K562 (cell line): ENCODE measurements at regions not wholly inside any gene's neighbourhood (a gene's known extent, or its start where the extent isn't known, plus 50 kb on each side); places are given as distances from the start of the nearest gene placed in this dataset.

ENCODE experiments used
- ATAC-seq: fragments of 200-7000 bp; cut with Tn5 transposase; 3 replicates; pipeline ENCODE4 v1.9.1; 2020; ENCODE audit warnings: moderate library complexity
- BruUV-seq: library from RNA; stranded (reverse); fragments of 400-500 nt; replicated peaks from 2 replicates; lab custom pipeline; 2021; lab: Mats Ljungman, UMichigan
- CTCF ChIA-PET: fragments of 300-600 bp; formaldehyde crosslinking; extraction: SDS; loops from one replicate; lab custom pipeline; 2021; ENCODE audit warnings: low intra/inter-chr PET ratio; lab: Yijun Ruan, JAX
- POLR2A ChIA-PET: fragments of 300-600, 350-650 bp; sonication (Branson Sonifier 250); formaldehyde crosslinking; extraction: SDS; loops from one replicate; lab custom pipeline; 2021; ENCODE audit warnings: antibody characterized with exemption, inconsistent platforms; lab: Yijun Ruan, JAX
- DNase-seq, 4 experiments: peaks; one replicate each; pipeline versions ENCODE4 v3.0.0 to v3.0.0-alpha.2; 2011 to 2018; ENCODE audit warnings: low spot score in 3 of 4, mixed read lengths in 3 of 4; ENCODE audit errors: extremely low read depth in 1 of 4
- FAIRE-seq: peaks from 2 replicates; lab custom pipeline; 2011; peaks lifted over from hg19 to GRCh38; lab: Jason Lieb, UNC
- H2AFZ ChIP-seq: 2 replicates; pipeline ENCODE4 v1.6.0; 2011; ENCODE audit warnings: low read depth, low read length, control low read depth, inconsistent platforms
- H3K27ac ChIP-seq: fragments of 200-600 bp; 3 replicates; pipeline ENCODE4 v1.8.0; 2011; ENCODE audit warnings: low read depth, mild to moderate bottlenecking, control low read depth, inconsistent platforms, low read length, moderate library complexity, mixed read lengths; ENCODE audit errors: extremely low read depth
- H3K27me3 ChIP-seq, 2 experiments: fragments of 300-600 bp in 1 of 2; 2 replicates in 1 of 2; 3 replicates in 1 of 2; pipeline versions ENCODE4 v1.6.0 to v1.8.0; 2011; ENCODE audit warnings: inconsistent platforms in 2 of 2, low read length in 2 of 2, mild to moderate bottlenecking in 1 of 2, mixed read lengths in 1 of 2, moderate library complexity in 1 of 2; ENCODE audit not compliant: control insufficient read depth in 2 of 2, insufficient read depth in 2 of 2
- H3K36me3 ChIP-seq: fragments of 300-600 bp; 3 replicates; pipeline ENCODE4 v1.8.0; 2011; ENCODE audit warnings: mild to moderate bottlenecking, low read length, inconsistent platforms; ENCODE audit not compliant: control insufficient read depth, insufficient read depth
- H3K4me1 ChIP-seq, 2 experiments: fragments of 200-600 bp in 1 of 2; replicated peaks in 1 of 2; 2 replicates in 1 of 2; 3 replicates in 1 of 2; pipeline versions ENCODE4 v1.5.1 to v1.8.0; 2011; ENCODE audit warnings: inconsistent platforms in 2 of 2, low read length in 2 of 2, mild to moderate bottlenecking in 1 of 2, mixed read lengths in 1 of 2, moderate library complexity in 1 of 2; ENCODE audit not compliant: control insufficient read depth in 2 of 2, insufficient read depth in 2 of 2
- H3K4me2 ChIP-seq: 2 replicates; pipeline ENCODE4 v1.6.1; 2011; ENCODE audit warnings: low read length, control low read depth, inconsistent platforms, mixed read lengths; ENCODE audit not compliant: insufficient read depth
- H3K4me3 ChIP-seq: fragments of 200-600 bp; sonication (generic), shearing (Covaris generic); 2 replicates; pipeline ENCODE4 v1.5.1; 2016; ENCODE audit warnings: control low read depth, inconsistent platforms
- H3K79me2 ChIP-seq: fragments of 200-600 bp; 3 replicates; pipeline ENCODE4 v1.8.0; 2011; ENCODE audit warnings: low read length, inconsistent platforms; ENCODE audit not compliant: control insufficient read depth, insufficient read depth
- H3K9ac ChIP-seq, 2 experiments: 2 replicates each; pipeline versions ENCODE4 v1.6.0 to v1.6.1; 2011; ENCODE audit warnings: low read depth in 2 of 2, low read length in 2 of 2, control low read depth in 1 of 2, inconsistent platforms in 1 of 2, mild to moderate bottlenecking in 1 of 2, mixed read lengths in 1 of 2; ENCODE audit not compliant: insufficient read depth in 1 of 2
- H3K9me1 ChIP-seq: one replicate; pipeline ENCODE4 v1.6.0; 2011; ENCODE audit warnings: inconsistent platforms, mild to moderate bottlenecking, low read length, moderate library complexity; ENCODE audit not compliant: control insufficient read depth, insufficient read depth
- H3K9me3 ChIP-seq: replicated peaks from 2 replicates; pipeline ENCODE4 v1.5.1; 2011; ENCODE audit warnings: low read depth, low read length, inconsistent platforms; ENCODE audit not compliant: control insufficient read depth, insufficient read depth
- H4K20me1 ChIP-seq: replicated peaks from 2 replicates; pipeline ENCODE4 v1.6.1; 2011; ENCODE audit warnings: low read length, inconsistent platforms, mixed read lengths; ENCODE audit not compliant: control insufficient read depth, insufficient read depth
- KLF1 ChIP-seq: fragments of 450-650 bp; IDR thresholded peaks from 2 replicates; pipeline ENCODE4 v1.6.1; 2016; ENCODE audit warnings: missing genetic modification characterization, missing compliant biosample characterization
- MXI1 ChIP-seq: IDR thresholded peaks from 2 replicates; pipeline ENCODE4 v1.6.1; 2011; ENCODE audit warnings: low read depth, mild to moderate bottlenecking, improper control_type of control experiment, low read length
- POLR2A ChIP-seq: fragments of 450-650 bp; conservative IDR thresholded peaks from 2 replicates; pipeline ENCODE4 v1.6.1; 2016
- POLR2AphosphoS2 ChIP-seq: IDR thresholded peaks from 2 replicates; pipeline ENCODE4 v1.6.1; 2012; ENCODE audit warnings: low read length, improper control_type of control experiment
- PTTG1 ChIP-seq: fragments of 450-650 bp; IDR thresholded peaks from 2 replicates; pipeline ENCODE4 v1.6.1; 2016; ENCODE audit warnings: low read depth, mild to moderate bottlenecking, missing genetic modification characterization, missing compliant biosample characterization
- RFX1 ChIP-seq: fragments of 450-650 bp; IDR thresholded peaks from 2 replicates; pipeline ENCODE4 v1.6.1; 2016; ENCODE audit warnings: mild to moderate bottlenecking, moderate library complexity
- SMAD3 ChIP-seq: fragments of 450-650 bp; formaldehyde crosslinking; conservative IDR thresholded peaks from 2 replicates; pipeline ENCODE4 v1.4.0; 2020; ENCODE audit warnings: mild to moderate bottlenecking
- SP1 ChIP-seq: sonication (generic); formaldehyde crosslinking; IDR thresholded peaks from 2 replicates; pipeline ENCODE4 v1.8.1; 2022; ENCODE audit warnings: mild to moderate bottlenecking, missing genetic modification reagents
- SRSF7 ChIP-seq: fragments of 200-400 bp; formaldehyde crosslinking; optimal IDR thresholded peaks from 2 replicates; pipeline ENCODE3; 2017; ENCODE audit warnings: mild to moderate bottlenecking, low read depth, low read length
- TAL1 ChIP-seq: fragments of 450-650 bp; IDR thresholded peaks from 2 replicates; pipeline ENCODE4 v1.6.1; 2016; ENCODE audit warnings: mild to moderate bottlenecking
- ZNF274 ChIP-seq: IDR thresholded peaks from 2 replicates; pipeline ENCODE4 v1.6.1; 2011; ENCODE audit warnings: low read depth, mild to moderate bottlenecking, low read length, moderate library complexity, borderline replicate concordance
- WGBS: fragments of 100-300 bp; shearing (Covaris generic); methylation state at CpG from one replicate; pipeline ENCODE4 v1.1.6; 2016; ENCODE audit warnings: low coverage, mixed read lengths; ENCODE audit not compliant: insufficient coverage; ENCODE audit errors: missing lambda C conversion rate; 5-methylcytosine and 5-hydroxymethylcytosine counted together
- in situ Hi-C: fragments of 300-500 bp; cut with MboI; formaldehyde crosslinking; loops from 4 replicates; pipeline ENCODE4 v1.15.0; 2018; ENCODE audit warnings: inconsistent platforms, mixed read lengths
- intact Hi-C: fragments of 100-400 bp; cut with micrococcal nuclease; formaldehyde crosslinking; loops from 2 replicates; pipeline ENCODE4 v1.14.2; 2022
- TF ChIP-seq, protein P1 (sequence below): fragments of 450-650 bp; IDR thresholded peaks from 2 replicates; pipeline ENCODE4 v1.6.1; 2014; ENCODE audit warnings: low read depth, mild to moderate bottlenecking, moderate library complexity, borderline replicate concordance
- TF ChIP-seq, protein P2 (sequence below): fragments of 450-650 bp; formaldehyde crosslinking; IDR thresholded peaks from 2 replicates; pipeline ENCODE4 v1.4.0; 2020; ENCODE audit warnings: mild to moderate bottlenecking

DNA sequence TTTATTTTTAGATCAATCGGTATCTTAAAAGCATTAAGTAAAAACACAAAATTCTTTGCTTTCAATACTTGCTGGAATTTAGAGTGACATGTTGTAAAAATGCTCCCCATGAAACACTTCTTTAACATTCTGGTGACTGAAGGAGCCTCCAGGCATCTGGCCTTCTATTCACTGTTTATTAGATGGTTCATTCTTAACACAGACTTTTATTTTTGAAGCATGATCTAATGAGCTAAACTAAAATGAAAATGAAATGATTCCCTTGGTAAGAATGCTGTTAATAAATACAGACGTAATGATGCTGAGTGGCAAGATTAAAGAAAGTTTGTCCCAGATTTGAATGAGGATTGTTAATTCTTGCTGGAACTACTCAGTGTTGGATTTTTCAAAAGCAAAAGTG, 698.4 kb downstream of the TENT5A start:
- Histone ChIP-seq H3K27me3 (no peaks in the 10 kb centered on the region), H3K9ac (no peak overlapping the region), H3K9me3 (no peaks in the 10 kb centered on the region), H3K9me1 (no peaks in the 10 kb centered on the region), H3K4me3 (no peak overlapping the region), H4K20me1 (no peaks in the 10 kb centered on the region), H3K36me3 (no peaks in the 10 kb centered on the region), H3K79me2 (no peaks in the 10 kb centered on the region), H3K4me2 (no peak overlapping the region), H3K4me1 (no peaks in the 10 kb centered on the region), H2AFZ (no peak overlapping the region), H3K27ac (no peak overlapping the region)
- DNase-seq (no peak), FAIRE-seq (no peak), ATAC-seq (no peak)
- TF ChIP-seq ZNF274 (no peak), SRSF7 (no peak), SP1 (CRISPR knock-in tag) (no peak), POLR2A (no peak)
- TF ChIP-seq, protein P1, sequence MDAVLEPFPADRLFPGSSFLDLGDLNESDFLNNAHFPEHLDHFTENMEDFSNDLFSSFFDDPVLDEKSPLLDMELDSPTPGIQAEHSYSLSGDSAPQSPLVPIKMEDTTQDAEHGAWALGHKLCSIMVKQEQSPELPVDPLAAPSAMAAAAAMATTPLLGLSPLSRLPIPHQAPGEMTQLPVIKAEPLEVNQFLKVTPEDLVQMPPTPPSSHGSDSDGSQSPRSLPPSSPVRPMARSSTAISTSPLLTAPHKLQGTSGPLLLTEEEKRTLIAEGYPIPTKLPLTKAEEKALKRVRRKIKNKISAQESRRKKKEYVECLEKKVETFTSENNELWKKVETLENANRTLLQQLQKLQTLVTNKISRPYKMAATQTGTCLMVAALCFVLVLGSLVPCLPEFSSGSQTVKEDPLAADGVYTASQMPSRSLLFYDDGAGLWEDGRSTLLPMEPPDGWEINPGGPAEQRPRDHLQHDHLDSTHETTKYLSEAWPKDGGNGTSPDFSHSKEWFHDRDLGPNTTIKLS, result no peak
- intact Hi-C loops (no loop called here), in situ Hi-C loops (no loop called here)
- ChIA-PET CTCF (no interaction called here), POLR2A (no interaction called here)
- 0% methylated on average over 2 of the region's 2 CpGs for WGBS
- no TSS peak for BruUV-seq

DNA sequence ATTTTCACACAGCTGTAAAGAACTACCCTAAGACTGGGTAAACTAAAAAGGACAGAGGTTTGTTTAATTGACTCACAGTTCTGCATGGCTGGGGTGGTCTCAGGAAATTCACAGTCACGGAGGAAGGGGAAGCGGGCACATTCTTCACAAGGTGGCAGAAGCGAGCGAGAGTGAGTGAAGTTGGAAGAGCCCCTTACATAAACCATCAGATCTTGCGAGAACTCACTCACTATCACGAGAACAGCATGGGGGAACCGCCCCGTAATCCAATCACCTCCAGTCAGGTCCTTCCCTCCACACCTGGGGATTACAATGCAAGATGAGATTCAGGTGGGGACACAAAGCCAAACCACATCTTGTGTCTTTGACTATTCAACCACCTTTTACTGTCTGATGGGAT, 700.5 kb downstream of the TENT5A start:
- H3K27ac ChIP-seq, result no peak overlapping the region
- ChIA-PET POLR2A (no interaction called here), CTCF (no interaction called here)
- 1% methylated on average over 8 of the region's 8 CpGs for WGBS
- H2AFZ ChIP-seq, result no peak overlapping the region
- intact Hi-C loops (no loop called here), in situ Hi-C loops (no loop called here)
- ATAC-seq (no peak), DNase-seq (no peak), FAIRE-seq (no peak)
- BruUV-seq, result no TSS peak
- no peaks in the 10 kb centered on the region for H3K4me1 ChIP-seq
- H3K27me3 ChIP-seq, result no peaks in the 10 kb centered on the region
- H3K36me3 ChIP-seq, result no peaks in the 10 kb centered on the region
- H3K9me3 ChIP-seq, result no peaks in the 10 kb centered on the region
- H3K9ac ChIP-seq, result no peak overlapping the region
- H3K4me2 ChIP-seq, result no peak overlapping the region
- H3K4me3 ChIP-seq, result no peak overlapping the region
- H3K9me1 ChIP-seq, result no peaks in the 10 kb centered on the region
- H4K20me1 ChIP-seq, result no peaks in the 10 kb centered on the region
- H3K79me2 ChIP-seq, result no peaks in the 10 kb centered on the region
- TF ChIP-seq MXI1, result no peak
- TF ChIP-seq PTTG1 (tag), result no peak
- TF ChIP-seq TAL1, result no peak
- no peak for TF ChIP-seq POLR2AphosphoS2
- no peak for TF ChIP-seq KLF1 (tag)
- TF ChIP-seq SMAD3 (CRISPR knock-in tag), result no peak
- TF ChIP-seq, protein P2, sequence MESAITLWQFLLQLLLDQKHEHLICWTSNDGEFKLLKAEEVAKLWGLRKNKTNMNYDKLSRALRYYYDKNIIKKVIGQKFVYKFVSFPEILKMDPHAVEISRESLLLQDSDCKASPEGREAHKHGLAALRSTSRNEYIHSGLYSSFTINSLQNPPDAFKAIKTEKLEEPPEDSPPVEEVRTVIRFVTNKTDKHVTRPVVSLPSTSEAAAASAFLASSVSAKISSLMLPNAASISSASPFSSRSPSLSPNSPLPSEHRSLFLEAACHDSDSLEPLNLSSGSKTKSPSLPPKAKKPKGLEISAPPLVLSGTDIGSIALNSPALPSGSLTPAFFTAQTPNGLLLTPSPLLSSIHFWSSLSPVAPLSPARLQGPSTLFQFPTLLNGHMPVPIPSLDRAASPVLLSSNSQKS (CRISPR knock-in tag), result no peak
- no peak for TF ChIP-seq RFX1
